ENCODE measurements at regions not wholly inside any gene's neighbourhood (a gene's known extent, or its start where the extent isn't known, plus 50 kb on each side); places are given as distances from the start of the nearest gene placed in this dataset.

DNA sequence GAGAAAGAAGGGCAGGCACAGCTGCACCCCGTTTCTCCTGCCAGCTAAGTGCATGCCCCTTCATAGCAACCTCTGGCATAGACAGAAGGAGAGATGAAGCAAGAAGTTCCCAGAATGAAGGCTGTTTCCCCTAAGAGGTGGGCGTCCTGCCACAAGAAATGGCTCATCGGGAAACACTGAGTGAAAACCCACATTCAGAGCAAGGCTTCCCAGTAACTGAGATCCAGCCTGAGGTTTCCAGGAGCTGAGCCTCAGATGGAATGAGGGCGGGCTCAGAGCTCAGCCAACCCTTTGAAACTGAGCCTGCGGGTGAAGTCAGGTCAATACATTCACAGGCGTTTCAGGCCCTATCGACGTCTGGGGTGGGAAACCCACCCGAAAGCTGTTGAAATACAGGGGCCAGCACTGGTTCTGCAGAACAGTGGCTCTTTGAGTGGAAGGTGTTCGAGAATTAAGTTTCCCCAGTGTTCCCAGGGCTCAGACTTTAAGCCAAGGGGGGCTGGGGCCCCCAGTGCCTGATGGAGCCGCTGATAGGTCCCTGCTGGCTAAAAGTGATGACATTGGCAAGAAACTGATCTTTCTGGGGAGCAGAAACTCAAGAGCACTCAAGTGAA lies 510.2 kb downstream of the RPS24 start:
- no peak for DNase-seq (ENCODE audit: low spot score)

DNA sequence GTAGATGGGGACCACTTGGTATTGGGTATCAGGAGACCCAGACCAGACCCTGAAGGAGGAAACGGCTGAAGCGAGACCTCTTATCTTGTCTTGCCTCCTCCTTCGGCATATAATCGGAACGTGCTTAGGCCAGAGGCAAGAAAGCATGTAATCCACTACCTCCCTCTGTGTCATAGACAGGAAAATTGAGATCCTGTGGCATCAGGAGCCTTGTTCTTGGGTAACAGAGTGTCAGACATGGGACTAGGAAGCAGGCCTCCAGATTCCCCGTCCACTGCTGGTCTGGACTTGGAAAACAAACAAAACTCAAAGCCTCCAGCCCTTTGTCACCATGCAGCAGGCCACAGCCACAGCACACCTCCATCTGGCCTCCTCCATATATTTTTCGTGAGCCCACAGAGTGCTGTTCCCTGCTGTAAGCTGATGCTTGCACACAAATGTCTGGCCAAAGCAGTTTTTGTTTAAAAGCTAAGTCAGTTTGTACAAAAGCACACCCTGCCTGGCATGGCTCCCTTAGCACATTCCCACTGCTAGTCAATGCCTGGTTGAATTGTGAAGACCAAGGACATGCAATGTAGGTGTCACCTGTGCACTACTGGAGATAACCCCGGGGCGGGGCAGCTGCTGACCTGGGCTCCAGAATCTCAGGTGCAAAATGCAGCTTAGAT lies 510.9 kb downstream of the RPS24 start:
- DNase-seq (ENCODE audit: low spot score) = no peak

DNA sequence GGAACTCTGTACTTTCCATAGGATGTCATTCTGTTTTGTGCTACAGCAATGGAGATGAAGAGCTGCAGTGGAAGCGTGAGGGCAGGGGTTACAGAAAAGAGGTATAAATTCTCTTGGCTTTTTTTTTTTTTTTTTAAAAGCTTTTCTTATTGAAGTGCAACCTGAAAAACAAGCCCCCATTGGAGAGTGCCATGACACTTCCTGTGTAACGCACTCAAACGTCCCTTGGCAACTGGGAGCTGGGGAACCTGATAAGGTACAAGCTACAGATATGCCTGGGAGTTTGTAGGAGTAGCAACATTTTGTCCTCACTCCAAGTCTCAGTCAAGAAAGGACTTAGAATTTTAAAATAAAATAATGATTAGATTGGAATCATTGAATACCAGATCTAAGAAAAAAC lies 512.1 kb downstream of the RPS24 start:
- no peak for DNase-seq (ENCODE audit: low spot score)

DNA sequence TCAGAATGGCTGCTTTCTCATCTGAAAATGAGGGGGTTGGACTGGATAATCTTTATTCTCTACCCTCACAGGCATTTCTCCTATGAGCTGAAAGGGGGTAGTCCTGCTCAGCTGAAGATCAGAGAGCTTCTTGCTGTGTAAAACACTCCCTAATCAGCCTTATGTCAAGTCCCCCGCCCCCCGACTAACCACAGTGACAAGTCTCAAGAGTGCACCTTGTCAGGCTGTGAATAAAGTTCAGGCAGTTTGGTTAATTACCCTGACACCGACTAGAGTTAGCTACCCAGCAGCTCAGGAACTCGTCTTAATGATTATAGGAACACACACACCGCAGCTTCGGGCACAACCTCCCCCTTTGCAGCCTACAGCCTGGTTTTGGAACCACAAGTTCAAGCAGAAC lies 513.7 kb downstream of the RPS24 start:
- DNase-seq (ENCODE audit: low spot score) = no peak

DNA sequence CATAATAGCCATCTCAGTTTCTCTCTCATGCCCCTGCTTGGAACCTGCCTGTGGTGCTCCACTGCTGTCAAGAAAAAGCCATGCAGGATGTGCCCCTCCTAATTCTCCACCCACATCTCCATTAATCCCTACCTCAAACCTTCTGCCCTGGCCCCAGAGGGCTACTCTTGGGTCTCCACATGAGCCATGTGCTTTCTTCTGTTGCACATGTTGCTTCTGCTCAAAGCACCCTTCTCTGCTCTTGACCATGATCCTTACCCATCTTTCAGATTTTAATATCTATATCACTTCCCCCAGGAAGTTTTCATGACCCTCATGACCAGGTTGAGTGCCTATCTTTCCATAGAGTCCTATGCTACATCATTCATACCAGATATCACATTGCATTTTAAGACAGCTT lies 514.2 kb downstream of the RPS24 start:
- DNase-seq (ENCODE audit: low spot score) = no peak

DNA sequence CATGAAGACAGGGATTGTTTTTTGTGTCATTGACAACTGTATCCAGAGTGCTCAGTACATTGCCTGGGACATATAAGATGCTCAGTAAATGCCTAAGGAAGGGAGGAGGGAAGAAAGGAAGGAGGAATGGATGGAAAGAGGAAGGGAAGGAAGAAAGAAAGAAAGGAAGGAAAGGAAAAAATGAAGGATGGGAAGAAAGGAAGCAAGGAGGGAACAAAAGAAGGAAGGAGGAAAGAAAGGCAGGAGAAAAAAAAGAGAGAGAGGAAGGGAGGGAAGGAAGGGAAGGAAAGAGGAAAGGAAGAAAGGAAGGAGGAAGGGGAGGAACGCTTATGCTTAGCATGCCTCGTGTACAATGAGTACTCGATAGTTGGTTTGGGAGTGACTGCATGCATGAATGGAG lies 514.7 kb downstream of the RPS24 start:
- no peak for DNase-seq (ENCODE audit: low spot score)

DNA sequence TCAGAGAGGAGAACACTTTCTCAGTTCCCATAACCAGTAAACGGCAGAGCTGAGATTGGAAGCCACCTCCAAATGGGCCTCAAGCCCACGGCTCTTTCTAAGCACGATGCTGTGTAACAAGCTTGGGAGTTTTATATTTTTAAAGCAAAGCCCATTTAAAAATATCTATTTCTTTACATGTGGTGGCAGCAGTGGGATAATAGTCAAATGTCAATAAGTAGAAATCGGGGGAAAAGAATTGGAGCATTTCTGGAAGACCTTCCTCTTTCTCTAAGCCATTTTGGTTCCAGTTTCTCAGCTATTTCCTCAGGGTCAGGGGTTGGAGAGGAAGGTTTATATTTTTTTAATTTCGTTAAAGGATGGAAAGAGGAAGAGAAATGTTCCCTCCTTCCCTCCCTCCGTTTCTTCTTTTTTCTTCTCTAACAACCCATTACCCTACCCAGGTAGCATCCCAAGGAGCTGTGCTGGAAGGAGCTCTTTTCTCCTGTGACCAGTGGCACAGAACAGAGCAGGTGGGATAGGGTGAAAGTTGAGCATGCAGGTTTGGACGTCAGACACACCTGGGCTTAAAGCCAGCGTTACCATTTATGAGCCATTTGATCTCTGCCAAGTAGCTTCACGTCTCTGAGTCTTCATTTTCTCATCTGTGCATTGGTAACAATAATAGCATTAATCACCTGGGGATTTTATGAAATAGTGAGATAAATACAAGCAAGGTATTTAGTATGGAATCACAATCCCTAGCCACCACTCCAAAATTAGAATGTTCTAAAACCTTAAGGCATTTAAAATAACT lies 515.7 kb downstream of the RPS24 start:
- DNase-seq (ENCODE audit: low spot score) = no peak

DNA sequence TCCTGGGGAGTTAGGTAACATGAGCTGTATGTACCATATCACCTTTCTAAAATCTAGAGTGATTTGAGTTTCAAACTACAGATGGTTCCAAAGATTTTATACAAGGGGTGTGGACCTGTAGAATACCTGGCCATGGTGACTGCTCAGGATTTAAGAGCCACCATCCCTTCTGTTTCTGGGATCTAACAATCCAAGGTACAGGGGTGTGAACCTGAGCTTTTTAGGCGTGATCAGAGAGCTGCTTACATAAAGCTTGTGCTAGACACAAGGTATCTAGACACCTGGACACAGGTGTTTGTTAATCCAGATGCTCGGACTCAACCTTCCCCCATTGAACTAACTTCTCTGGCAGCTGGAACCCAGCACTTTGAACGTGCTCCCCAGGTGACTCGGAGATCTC lies 516.4 kb downstream of the RPS24 start:
- no peak for DNase-seq (ENCODE audit: low spot score)

DNA sequence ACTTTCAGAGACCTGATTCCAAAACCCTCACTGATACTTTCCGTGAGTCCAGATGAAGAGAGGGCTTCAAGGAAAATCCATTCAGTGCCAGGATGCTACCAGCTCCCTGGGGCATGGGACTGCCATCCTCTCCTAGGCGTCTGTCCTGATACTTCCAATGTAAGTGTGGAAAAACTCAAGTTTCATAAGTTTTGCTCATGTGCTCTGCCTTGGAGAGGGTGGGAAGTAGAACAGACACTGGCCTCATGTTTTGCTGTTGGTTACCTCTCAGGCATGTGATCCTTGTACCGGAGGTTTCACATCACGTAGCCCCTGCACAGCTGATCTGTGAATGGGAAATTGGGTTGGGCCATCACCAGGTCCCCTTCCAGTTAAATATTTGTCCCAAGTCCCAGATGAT lies 517.1 kb downstream of the RPS24 start:
- DNase-seq (ENCODE audit: low spot score) = no peak

DNA sequence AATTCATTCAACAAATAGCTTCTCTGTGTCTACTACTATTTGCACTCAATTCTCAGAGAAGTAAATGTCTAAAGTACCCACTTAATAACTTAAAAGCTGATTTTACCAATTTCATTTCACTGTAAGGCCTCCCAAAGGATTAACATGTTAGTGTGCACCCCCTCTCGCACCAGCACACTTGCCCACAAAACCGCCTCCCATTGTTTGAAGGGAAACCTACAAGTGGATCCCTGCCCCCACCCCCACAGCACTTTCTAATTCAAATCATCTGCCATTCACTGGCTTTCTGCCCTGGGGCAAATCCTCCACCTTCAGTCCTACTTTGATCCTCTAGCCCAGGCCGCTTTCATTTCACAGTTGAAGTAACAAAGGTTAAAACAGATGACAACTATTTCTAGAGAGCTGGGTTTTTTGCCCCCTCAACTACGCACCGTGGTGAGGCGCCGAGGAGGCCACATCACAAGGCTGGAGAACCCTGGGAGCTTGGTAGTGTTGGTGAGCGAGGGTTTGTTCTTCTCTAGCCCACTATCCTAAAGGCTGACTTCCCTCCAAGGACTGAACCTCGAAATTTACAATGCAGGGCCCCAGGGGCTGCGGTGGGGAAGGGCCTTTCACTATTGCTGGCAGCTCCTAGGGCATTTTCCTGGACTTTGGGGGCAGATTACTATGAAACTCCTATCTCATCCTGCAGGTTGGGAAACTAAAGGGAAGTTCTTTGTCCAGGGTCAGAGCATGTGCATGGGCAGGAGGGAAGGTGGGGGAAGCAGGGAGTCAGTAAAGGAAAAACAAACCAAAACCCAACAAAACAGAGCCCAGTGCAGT lies 517.4 kb upstream of the ZMIZ1 start:
- DNase-seq (ENCODE audit: low spot score) = no peak

DNA sequence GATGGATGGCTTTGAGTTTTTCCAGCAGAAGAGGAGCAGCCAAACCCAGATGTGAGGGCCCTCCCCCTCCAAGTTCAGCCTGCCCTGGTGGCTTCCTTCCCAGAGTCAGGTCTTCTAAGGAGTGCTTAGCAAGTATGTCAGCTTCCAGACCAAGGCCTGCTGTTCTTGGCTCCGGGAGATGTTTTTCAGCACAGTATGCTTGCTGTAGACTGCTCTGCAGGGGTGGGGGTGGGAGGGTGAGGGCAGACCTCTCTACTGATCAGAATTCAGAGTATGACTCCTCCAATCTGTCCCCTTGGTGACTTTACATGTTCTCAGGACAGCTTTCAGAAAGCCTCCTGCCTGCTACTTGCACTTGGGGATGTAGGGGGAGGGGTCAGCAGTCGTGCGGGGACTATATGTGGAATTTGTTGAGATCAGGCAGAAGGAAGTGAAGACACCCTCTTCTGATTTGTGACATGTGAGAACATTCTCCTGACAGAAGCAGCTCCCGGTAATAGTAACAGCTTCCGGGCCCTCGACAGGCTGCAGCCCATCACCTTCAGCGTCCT lies 516.4 kb upstream of the ZMIZ1 start:
- DNase-seq (ENCODE audit: low spot score) = no peak

DNA sequence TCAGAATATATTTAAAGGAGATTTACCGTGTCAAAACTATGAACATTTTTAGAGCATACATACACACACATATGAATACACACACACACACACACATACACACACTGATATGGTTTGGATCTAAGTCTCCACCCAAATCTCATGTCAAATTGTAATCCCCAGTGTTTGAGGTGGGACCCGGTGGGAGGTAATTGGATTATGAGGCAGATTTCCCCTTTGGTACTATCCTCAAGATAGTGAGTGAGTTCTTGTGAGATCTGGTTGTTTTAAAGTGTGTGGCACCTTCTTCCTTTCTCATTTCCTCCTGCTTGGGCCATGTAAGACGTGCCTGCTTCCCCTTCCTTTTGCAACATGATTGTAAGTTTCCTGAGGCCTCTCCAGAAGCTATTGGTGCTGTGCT lies 515.0 kb upstream of the ZMIZ1 start:
- no peak for DNase-seq (ENCODE audit: low spot score)

DNA sequence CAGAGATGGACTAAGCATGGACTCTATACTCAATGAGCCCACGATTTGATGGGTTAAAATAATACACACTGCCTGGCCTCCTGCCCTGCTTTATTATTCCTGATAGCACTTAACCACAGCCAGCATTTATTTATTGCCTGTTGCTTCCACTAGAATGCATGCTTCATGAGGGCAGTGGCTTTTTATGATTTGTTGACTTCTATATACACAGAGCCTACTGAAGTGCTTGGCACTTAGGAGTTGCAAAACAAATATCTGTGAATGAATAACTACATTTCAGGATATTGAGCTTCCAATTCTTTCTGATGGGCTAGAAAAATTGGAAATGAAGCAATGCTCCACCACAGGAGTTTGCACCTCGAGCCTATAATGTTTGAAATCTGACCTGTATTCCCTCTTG lies 513.6 kb upstream of the ZMIZ1 start:
- DNase-seq (ENCODE audit: low spot score) = no peak

DNA sequence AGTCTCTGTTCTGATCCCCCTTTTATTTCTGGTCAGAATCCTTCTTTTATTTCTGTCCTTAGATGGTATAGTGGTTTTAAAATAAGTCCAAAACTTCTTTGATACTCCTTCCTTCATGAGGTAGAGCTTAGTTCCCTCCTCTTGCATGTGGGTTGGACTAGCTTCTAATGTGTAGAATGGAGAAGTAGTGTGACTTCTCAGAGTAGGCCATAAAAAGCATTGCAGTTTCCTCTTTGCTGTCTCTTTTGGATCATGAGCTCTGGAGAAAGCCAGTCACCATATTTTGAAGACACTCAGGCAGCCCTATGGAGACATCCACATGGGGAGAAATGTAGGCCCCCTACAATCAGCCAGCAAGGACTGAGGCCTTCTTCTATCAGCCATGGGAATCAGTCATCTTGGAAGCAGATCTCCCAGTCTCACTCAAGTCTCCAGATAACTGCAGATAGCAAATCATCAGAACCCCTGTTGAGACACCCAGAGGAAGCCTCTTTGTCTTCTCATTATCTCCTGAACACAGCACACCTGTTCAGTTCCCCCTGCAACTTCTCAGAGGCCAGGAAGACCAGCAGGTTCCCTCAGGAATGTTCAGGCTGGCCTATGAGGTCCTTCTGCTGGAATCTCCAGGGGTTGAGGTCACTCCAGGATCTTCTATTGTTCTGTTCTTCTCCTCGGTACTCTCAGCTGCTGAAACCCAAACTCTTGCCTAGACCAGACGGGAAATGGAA lies 511.9 kb upstream of the ZMIZ1 start:
- no peak for DNase-seq (ENCODE audit: low spot score)

DNA sequence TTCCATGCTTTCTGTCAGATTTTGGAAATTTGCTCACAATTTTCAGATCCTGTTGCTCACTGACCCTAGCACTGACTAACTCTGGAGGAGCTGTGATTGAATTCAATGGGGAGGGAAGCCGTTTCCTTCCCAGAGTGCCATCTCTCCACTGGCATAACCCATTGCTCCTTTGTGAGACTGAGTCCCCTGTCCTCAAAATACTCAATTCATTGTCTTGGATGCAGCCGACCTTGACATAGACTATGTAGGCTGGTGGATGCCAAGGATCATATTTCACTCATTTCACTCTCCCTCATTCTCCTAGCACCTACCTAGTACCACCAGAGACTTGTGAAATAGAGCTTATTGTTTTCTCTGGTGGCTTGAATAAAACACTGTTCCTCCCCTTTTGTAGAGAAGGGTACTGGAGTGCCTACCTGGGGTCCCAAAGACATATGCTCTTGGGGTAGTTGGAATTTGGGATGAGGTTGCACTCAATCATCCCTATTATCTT lies 511.3 kb upstream of the ZMIZ1 start:
- DNase-seq (ENCODE audit: low spot score) = no peak

DNA sequence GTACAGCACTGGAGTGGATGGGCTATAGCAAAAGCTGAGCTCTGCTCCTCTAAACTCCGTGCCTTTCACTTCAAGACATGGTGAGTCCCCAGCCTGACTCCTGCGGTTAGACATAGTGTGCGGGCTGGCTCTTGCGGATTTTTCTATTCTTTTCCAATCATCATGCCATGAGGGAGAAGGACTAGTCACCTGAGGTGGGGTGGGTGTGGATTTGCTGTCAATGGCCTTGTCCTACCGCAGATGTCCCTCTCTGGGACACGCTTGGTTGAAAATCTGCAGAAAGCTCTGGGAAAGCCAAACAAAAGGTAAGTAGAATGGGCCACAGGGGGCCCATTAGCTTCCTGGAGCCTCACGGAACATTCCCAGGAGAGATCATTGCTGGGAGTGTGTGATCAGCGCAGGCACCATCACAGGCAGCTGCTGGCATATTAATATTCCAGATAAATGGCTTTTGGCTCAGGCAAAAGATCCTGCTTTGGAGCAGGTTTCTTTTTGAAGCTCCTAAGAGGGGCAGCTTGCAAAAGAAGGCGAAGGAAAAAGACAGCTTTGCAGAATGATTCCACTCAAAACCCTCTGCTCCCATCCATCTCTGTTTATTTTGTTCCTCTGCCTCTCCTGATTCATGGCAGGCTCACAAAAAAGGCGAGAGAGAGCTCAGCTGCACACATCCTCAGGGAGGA lies 509.0 kb upstream of the ZMIZ1 start:
- DNase-seq (ENCODE audit: low spot score) = no peak

DNA sequence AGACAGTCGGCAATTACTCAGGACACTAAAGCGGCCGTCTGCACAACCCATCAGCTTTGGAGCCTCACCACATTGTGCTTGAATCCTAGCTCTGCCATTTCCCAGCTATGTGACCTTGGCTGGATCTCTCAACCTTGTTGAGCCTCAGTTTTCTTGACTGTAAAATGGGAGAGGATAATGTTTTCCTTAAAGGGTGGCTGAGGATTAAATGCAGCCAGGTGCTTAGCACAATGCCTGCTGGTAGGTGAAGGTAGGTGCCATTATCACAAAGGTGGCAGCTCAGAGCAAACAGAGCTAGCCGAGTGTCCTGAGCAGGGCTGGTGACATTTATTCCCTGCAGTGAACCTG lies 508.5 kb upstream of the ZMIZ1 start:
- DNase-seq (ENCODE audit: low spot score) = no peak

DNA sequence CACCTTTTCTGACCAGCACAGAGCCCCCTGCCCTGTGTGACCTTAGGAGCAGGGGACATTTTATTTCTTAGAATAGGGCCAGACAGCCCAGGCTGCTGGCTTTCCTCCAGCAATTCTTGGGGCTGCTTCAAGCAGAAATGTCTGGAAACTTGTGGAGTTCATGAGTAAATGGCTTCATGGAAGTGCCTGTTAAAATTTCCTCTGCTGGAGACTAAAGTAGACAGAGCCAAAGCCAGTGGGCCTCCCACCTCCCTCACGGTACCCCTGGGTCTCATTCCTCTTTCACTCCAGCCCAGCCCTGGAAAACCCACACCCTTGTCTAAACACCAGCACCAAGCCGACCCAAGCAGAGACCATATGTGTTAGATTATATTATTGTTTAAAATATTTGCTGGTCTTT lies 505.5 kb upstream of the ZMIZ1 start:
- no peak for DNase-seq (ENCODE audit: low spot score)

DNA sequence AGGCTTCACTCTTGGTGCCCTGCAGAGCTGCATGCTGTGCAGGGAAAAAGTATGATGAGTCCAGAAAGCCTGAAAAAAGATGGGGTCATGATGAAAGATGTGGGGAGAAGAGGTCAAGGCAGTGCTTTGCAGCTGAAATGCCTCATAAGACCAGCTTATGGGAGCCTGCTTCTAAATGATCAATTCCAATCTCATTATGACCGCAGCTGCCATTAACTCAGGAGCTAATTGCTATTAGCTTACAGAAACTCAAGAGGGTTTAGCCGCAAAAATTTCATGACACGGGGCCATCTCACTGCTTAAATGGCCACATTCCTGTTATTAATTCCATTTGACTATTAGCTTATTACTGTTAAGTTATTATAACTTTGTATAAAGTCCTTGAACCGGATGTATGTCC lies 502.9 kb upstream of the ZMIZ1 start:
- DNase-seq (ENCODE audit: low spot score) = no peak

DNA sequence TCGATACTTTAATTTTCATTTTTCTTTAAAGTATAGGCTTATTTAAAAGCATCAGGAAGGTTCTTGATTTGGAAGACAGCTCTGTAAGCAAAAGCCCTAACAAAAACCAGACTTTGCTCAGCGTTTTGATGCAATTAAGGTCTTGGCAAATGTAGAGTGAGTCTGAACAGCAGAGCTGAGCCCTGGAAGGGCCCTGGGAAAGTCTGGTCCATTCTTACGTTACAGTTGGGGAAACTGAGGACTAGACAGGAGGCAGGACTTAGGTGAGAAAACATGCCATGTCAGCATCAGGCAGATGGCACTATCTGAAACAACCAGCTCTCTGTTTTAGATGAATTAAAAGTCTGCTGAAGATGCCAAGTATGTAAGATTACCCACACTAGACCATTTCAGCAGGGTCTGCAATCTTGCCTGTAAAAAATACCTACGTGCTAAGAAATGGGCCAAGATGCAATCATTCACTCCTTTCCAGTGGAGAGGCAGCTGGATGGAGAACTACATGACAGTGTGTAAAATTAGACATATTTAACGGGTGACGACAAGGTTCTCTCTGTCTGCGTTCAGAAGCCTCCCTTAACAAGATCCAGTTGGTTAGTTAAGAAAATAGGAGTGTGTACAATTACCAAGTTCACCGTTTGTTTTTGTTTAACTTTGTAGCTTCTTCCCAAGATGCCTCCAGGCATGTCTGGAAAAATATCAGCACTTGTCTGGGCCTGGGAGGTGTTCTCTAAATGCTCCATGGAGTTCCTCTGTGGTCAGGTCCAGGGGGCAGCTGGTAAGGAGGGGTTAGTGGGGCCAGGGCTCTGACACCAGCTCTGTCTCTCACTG lies 502.3 kb upstream of the ZMIZ1 start:
- no peak for DNase-seq (ENCODE audit: low spot score)
